ENCODE measurements at regions not wholly inside any gene's neighbourhood (a gene's known extent, or its start where the extent isn't known, plus 50 kb on each side); places are given as distances from the start of the nearest gene placed in this dataset.

DNA sequence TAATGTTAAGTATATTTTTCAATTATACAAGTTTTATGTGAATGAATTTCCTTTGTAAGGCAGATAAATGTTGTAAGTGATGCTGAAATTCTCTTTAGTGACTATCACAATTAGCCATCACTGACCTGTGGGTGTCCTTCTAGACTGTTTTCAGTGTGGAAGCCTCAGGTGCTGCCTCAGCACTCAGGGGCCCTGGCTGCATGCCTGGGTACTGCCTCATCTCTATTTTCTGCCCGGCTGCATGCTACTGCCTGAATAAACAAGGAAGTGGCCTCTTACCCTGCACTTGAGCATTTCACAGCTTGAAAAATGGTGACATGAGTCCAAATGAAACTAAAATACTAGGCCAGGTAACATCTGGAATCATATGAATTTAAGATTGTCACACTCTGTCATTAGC is 787.6 kb upstream of the SALL3 start:
- no peaks in the 10 kb centered on the region for H4K20me1 ChIP-seq (ENCODE audit: insufficient read depth, low read length)
- no peaks in the 10 kb centered on the region for H3K79me2 ChIP-seq (ENCODE audit: low read length)
- H3K27me3 ChIP-seq (ENCODE audit: low read depth, low read length): no peaks in the 10 kb centered on the region
- no peak overlapping the region for H3K9ac ChIP-seq (ENCODE audit: low read length)
- peaks cover 4% of the 10 kb centered on the region; the same call in 1 of the 2 replicates for H3K9me3 ChIP-seq (ENCODE audit: insufficient read depth, low read length)
- no peak overlapping the region for H2AFZ ChIP-seq (ENCODE audit: low read depth, low read length)
- H3K27ac ChIP-seq (ENCODE audit: low read length): no peak overlapping the region
- H3K4me2 ChIP-seq (ENCODE audit: low read length): no peak overlapping the region
- no peak overlapping the region for H3K4me3 ChIP-seq (ENCODE audit: low read length)
- TF ChIP-seq, protein P1, sequence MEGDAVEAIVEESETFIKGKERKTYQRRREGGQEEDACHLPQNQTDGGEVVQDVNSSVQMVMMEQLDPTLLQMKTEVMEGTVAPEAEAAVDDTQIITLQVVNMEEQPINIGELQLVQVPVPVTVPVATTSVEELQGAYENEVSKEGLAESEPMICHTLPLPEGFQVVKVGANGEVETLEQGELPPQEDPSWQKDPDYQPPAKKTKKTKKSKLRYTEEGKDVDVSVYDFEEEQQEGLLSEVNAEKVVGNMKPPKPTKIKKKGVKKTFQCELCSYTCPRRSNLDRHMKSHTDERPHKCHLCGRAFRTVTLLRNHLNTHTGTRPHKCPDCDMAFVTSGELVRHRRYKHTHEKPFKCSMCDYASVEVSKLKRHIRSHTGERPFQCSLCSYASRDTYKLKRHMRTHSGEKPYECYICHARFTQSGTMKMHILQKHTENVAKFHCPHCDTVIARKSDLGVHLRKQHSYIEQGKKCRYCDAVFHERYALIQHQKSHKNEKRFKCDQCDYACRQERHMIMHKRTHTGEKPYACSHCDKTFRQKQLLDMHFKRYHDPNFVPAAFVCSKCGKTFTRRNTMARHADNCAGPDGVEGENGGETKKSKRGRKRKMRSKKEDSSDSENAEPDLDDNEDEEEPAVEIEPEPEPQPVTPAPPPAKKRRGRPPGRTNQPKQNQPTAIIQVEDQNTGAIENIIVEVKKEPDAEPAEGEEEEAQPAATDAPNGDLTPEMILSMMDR (IDR thresholded peaks at IDR 0.05; ENCODE audit: low read depth, low read length): no peak
- no peak for TF ChIP-seq EZH2phosphoT487 (IDR thresholded peaks at IDR 0.05; ENCODE audit: low read depth)
- no peaks in the 10 kb centered on the region for H3K4me1 ChIP-seq (ENCODE audit: low read length)
- H3K36me3 ChIP-seq (replicated peaks; ENCODE audit: low read depth, low read length): no peaks in the 10 kb centered on the region

DNA sequence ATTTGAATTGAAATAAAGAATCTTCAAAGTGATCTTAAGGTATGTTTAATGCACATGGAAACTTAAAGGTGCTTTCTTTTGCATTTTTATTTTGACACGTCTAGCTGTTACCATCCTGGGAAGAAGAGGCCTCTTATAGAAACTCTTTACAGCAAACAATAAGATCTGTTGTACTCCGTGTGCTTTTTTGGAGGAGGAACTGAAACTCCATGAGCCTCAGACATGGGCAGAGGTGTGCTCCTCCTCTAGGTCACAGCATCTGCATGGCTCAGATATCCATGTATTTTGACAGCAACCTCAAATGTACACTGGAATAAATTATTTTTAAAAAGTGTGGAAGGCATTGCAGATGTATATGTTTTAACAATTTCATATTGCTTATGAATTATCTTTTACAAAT is 783.3 kb upstream of the SALL3 start:
- H3K79me2 ChIP-seq (ENCODE audit: low read length): no peaks in the 10 kb centered on the region
- H4K20me1 ChIP-seq (ENCODE audit: insufficient read depth, low read length): no peaks in the 10 kb centered on the region
- H3K27me3 ChIP-seq (ENCODE audit: low read depth, low read length): no peaks in the 10 kb centered on the region
- no peak overlapping the region for H3K9ac ChIP-seq (ENCODE audit: low read length)
- H3K4me1 ChIP-seq (ENCODE audit: low read length): no peaks in the 10 kb centered on the region
- no peak overlapping the region for H2AFZ ChIP-seq (ENCODE audit: low read depth, low read length)
- no peaks in the 10 kb centered on the region; the same call in 1 of the 2 replicates for H3K9me3 ChIP-seq (ENCODE audit: insufficient read depth, low read length)
- H3K4me2 ChIP-seq (ENCODE audit: low read length): no peak overlapping the region
- no peak overlapping the region for H3K4me3 ChIP-seq (ENCODE audit: low read length)
- no peaks in the 10 kb centered on the region for H3K36me3 ChIP-seq (replicated peaks; ENCODE audit: low read depth, low read length)
- TF ChIP-seq, protein P1 (IDR thresholded peaks at IDR 0.05; ENCODE audit: low read depth, low read length): no peak
- TF ChIP-seq EZH2phosphoT487 (IDR thresholded peaks at IDR 0.05; ENCODE audit: low read depth): no peak
- H3K27ac ChIP-seq (ENCODE audit: low read length): no peak overlapping the region

- H3K27me3 ChIP-seq (ENCODE audit: low read depth, low read length): no peaks in the 10 kb centered on the region
- no peaks in the 10 kb centered on the region for H3K4me1 ChIP-seq (ENCODE audit: low read length)
- no peaks in the 10 kb centered on the region for H3K79me2 ChIP-seq (ENCODE audit: low read length)
- no peak overlapping the region for H3K27ac ChIP-seq (ENCODE audit: low read length)
- H3K4me2 ChIP-seq (ENCODE audit: low read length): no peak overlapping the region
- TF ChIP-seq, protein P1 (IDR thresholded peaks at IDR 0.05; ENCODE audit: low read depth, low read length): no peak
- no peak for TF ChIP-seq EZH2phosphoT487 (IDR thresholded peaks at IDR 0.05; ENCODE audit: low read depth)
- no peaks in the 10 kb centered on the region for H3K36me3 ChIP-seq (replicated peaks; ENCODE audit: low read depth, low read length)
- no peak overlapping the region for H3K4me3 ChIP-seq (ENCODE audit: low read length)
- no peaks in the 10 kb centered on the region; the same call in 1 of the 2 replicates for H3K9me3 ChIP-seq (ENCODE audit: insufficient read depth, low read length)
- H4K20me1 ChIP-seq (ENCODE audit: insufficient read depth, low read length): no peaks in the 10 kb centered on the region
- no peak overlapping the region for H3K9ac ChIP-seq (ENCODE audit: low read length)
- H2AFZ ChIP-seq (ENCODE audit: low read depth, low read length): no peak overlapping the region
Measured at GRCh38 chr18:78199002-78199401, 780.6 kb upstream of the SALL3 start.

- no peak overlapping the region for H3K4me3 ChIP-seq (ENCODE audit: low read length)
- H3K9me3 ChIP-seq (ENCODE audit: insufficient read depth, low read length): no peaks in the 10 kb centered on the region; the same call in 1 of the 2 replicates
- no peaks in the 10 kb centered on the region for H3K36me3 ChIP-seq (replicated peaks; ENCODE audit: low read depth, low read length)
- H4K20me1 ChIP-seq (ENCODE audit: insufficient read depth, low read length): no peaks in the 10 kb centered on the region
- TF ChIP-seq, protein P1 (IDR thresholded peaks at IDR 0.05; ENCODE audit: low read depth, low read length): no peak
- no peaks in the 10 kb centered on the region for H3K4me1 ChIP-seq (ENCODE audit: low read length)
- no peak overlapping the region for H2AFZ ChIP-seq (ENCODE audit: low read depth, low read length)
- H3K27ac ChIP-seq (ENCODE audit: low read length): no peak overlapping the region
- H3K4me2 ChIP-seq (ENCODE audit: low read length): no peak overlapping the region
- no peaks in the 10 kb centered on the region for H3K27me3 ChIP-seq (ENCODE audit: low read depth, low read length)
- no peak overlapping the region for H3K9ac ChIP-seq (ENCODE audit: low read length)
- no peaks in the 10 kb centered on the region for H3K79me2 ChIP-seq (ENCODE audit: low read length)
Measured at GRCh38 chr18:78199611-78200010, 780.0 kb upstream of the SALL3 start.
